ENCODE measurements at regions not wholly inside any gene's neighbourhood (a gene's known extent, or its start where the extent isn't known, plus 50 kb on each side); places are given as distances from the start of the nearest gene placed in this dataset.

- no peak for DNase-seq (ENCODE audit: low spot score)
- Histone ChIP-seq H3K4me1 (ENCODE audit: insufficient read depth, low read length, poor library complexity, severe bottlenecking) (no peaks in the 10 kb centered on the region), H3K79me2 (ENCODE audit: insufficient read depth, low read depth, low read length) (no peaks in the 10 kb centered on the region), H3K36me3 (ENCODE audit: insufficient read depth, low read length) (no peaks in the 10 kb centered on the region), H3K4me3 (ENCODE audit: low read depth, low read length, poor library complexity, severe bottlenecking) (no peak overlapping the region), H2AFZ (ENCODE audit: low read length) (no peak overlapping the region), H3K4me2 (ENCODE audit: low read length) (no peak overlapping the region), H3K9me2 (ENCODE audit: insufficient read depth, low read length) (no peaks in the 10 kb centered on the region), H3K9me3 (ENCODE audit: low read length) (no peaks in the 10 kb centered on the region), H3K27ac (ENCODE audit: low read depth, low read length, poor library complexity, severe bottlenecking) (no peak overlapping the region), H4K20me1 (ENCODE audit: insufficient read depth, low read length) (no peaks in the 10 kb centered on the region)
- intact Hi-C loops (cut with micrococcal nuclease; ENCODE audit: unreplicated experiment) = no loop called here
- ChIA-PET CTCF (ENCODE audit: unreplicated experiment) (no interaction called here), POLR2A (no interaction called here)
- no TSS peak for BruUV-seq (replicated peaks)
- TF ChIP-seq CTCF (conservative IDR thresholded peaks at IDR 0.05; ENCODE audit: low read length) (no peak), EZH2phosphoT487 (IDR thresholded peaks at IDR 0.05; ENCODE audit: borderline replicate concordance, low read depth, low read length) (no peak)
Observed at GRCh38 chr5:29889051-29889450, 1304.4 kb upstream of the CDH6 start.

- no peaks in the 10 kb centered on the region; the same call in 1 of the 2 replicates for H3K79me2 ChIP-seq (ENCODE audit: insufficient read depth, low read depth, low read length)
- no peak overlapping the region for H3K27ac ChIP-seq (ENCODE audit: low read depth, low read length, poor library complexity, severe bottlenecking)
- CTCF ChIA-PET (ENCODE audit: unreplicated experiment) = no interaction called here
- H3K4me2 ChIP-seq (ENCODE audit: low read length) = no peak overlapping the region
- BruUV-seq (replicated peaks) = no TSS peak
- intact Hi-C loops (cut with micrococcal nuclease; ENCODE audit: unreplicated experiment) = no loop called here
- H4K20me1 ChIP-seq (ENCODE audit: insufficient read depth, low read length) = no peaks in the 10 kb centered on the region
- TF ChIP-seq EZH2phosphoT487 (IDR thresholded peaks at IDR 0.05; ENCODE audit: borderline replicate concordance, low read depth, low read length) (no peak), CTCF (conservative IDR thresholded peaks at IDR 0.05; ENCODE audit: low read length) (no peak)
- DNase-seq (ENCODE audit: low spot score) = no peak
- POLR2A ChIA-PET = no interaction called here
- H3K9me2 ChIP-seq (ENCODE audit: insufficient read depth, low read length) = no peaks in the 10 kb centered on the region
- H3K4me3 ChIP-seq (ENCODE audit: low read depth, low read length, poor library complexity, severe bottlenecking) = no peak overlapping the region
- H3K4me1 ChIP-seq (ENCODE audit: insufficient read depth, low read length, poor library complexity, severe bottlenecking) = no peaks in the 10 kb centered on the region
- H2AFZ ChIP-seq (ENCODE audit: low read length) = no peak overlapping the region
- no peaks in the 10 kb centered on the region for H3K36me3 ChIP-seq (ENCODE audit: insufficient read depth, low read length)
- no peaks in the 10 kb centered on the region for H3K9me3 ChIP-seq (ENCODE audit: low read length)
Observed at GRCh38 chr5:29885595-29885994, 1307.9 kb upstream of the CDH6 start.

- ChIA-PET POLR2A (no interaction called here), CTCF (ENCODE audit: unreplicated experiment) (no interaction called here)
- intact Hi-C loops (cut with micrococcal nuclease; ENCODE audit: unreplicated experiment) = no loop called here
- H3K36me3 ChIP-seq (ENCODE audit: insufficient read depth, low read length) = no peaks in the 10 kb centered on the region
- no peak overlapping the region for H3K4me3 ChIP-seq (ENCODE audit: low read depth, low read length, poor library complexity, severe bottlenecking)
- DNase-seq (ENCODE audit: low spot score) = no peak
- no peaks in the 10 kb centered on the region for H4K20me1 ChIP-seq (ENCODE audit: insufficient read depth, low read length)
- TF ChIP-seq EZH2phosphoT487 (IDR thresholded peaks at IDR 0.05; ENCODE audit: borderline replicate concordance, low read depth, low read length) (no peak), CTCF (conservative IDR thresholded peaks at IDR 0.05; ENCODE audit: low read length) (no peak)
- H2AFZ ChIP-seq (ENCODE audit: low read length) = no peak overlapping the region
- no peaks in the 10 kb centered on the region for H3K9me2 ChIP-seq (ENCODE audit: insufficient read depth, low read length)
- no TSS peak for BruUV-seq (replicated peaks)
- no peak overlapping the region for H3K27ac ChIP-seq (ENCODE audit: low read depth, low read length, poor library complexity, severe bottlenecking)
- no peaks in the 10 kb centered on the region for H3K4me1 ChIP-seq (ENCODE audit: insufficient read depth, low read length, poor library complexity, severe bottlenecking)
- no peaks in the 10 kb centered on the region; the same call in 1 of the 2 replicates for H3K79me2 ChIP-seq (ENCODE audit: insufficient read depth, low read depth, low read length)
- no peak overlapping the region for H3K4me2 ChIP-seq (ENCODE audit: low read length)
- H3K9me3 ChIP-seq (ENCODE audit: low read length) = no peaks in the 10 kb centered on the region
Observed at GRCh38 chr5:29882036-29882435, 1311.5 kb upstream of the CDH6 start.

All from OCI-LY7 (cell line).